Kidney (tissue), 13 donors: ENCODE measurements at regions not wholly inside any gene's neighbourhood (a gene's known extent, or its start where the extent isn't known, plus 50 kb on each side); places are given as distances from the start of the nearest gene placed in this dataset.

ENCODE experiments used
- DNase-seq, 5 donors: peaks; one replicate each; pipeline ENCODE4 v3.0.0-alpha.2; 2013 to 2020
- FAIRE-seq: peaks from 2 replicates; lab custom pipeline; 2012; peaks lifted over from hg19 to GRCh38; lab: Jason Lieb, UNC
- H3K27ac ChIP-seq, 2 donors: one replicate each; pipeline ENCODE4 v1.7.0; 2013; ENCODE audit warnings: low read depth in 2 of 2, low read length in 2 of 2, inconsistent platforms in 1 of 2
- H3K27me3 ChIP-seq: one replicate; pipeline ENCODE4 v1.7.1; 2013; ENCODE audit warnings: low read length, inconsistent platforms; ENCODE audit not compliant: control insufficient read depth, insufficient read depth
- H3K36me3 ChIP-seq, 3 donors: one replicate each; pipeline versions ENCODE4 v1.7.0 to v1.7.1; 2013; ENCODE audit warnings: low read length in 3 of 3, control low read depth in 1 of 3, inconsistent platforms in 1 of 3; ENCODE audit not compliant: insufficient read depth in 3 of 3, control insufficient read depth in 2 of 3
- H3K4me1 ChIP-seq, 3 donors: one replicate each; pipeline versions ENCODE4 v1.7.0 to v1.7.1; 2013; ENCODE audit warnings: low read length in 3 of 3, inconsistent platforms in 1 of 3, low read depth in 1 of 3; ENCODE audit not compliant: control insufficient read depth in 2 of 3, insufficient read depth in 2 of 3
- H3K4me3 ChIP-seq, 3 donors: one replicate each; pipeline versions ENCODE4 v1.7.0 to v1.8.1; 2013; ENCODE audit warnings: low read length in 3 of 3, control low read depth in 1 of 3, inconsistent platforms in 1 of 3
- H3K9ac ChIP-seq, 3 donors: one replicate each; pipeline versions ENCODE4 v1.7.0 to v1.7.1; 2013; ENCODE audit warnings: low read length in 3 of 3, control low read depth in 1 of 3, inconsistent platforms in 1 of 3
- H3K9me3 ChIP-seq, 3 donors: one replicate each; pipeline versions ENCODE4 v1.7.0 to v1.7.1; 2013; ENCODE audit warnings: low read length in 3 of 3, control low read depth in 1 of 3, inconsistent platforms in 1 of 3; ENCODE audit not compliant: control insufficient read depth in 2 of 3, insufficient read depth in 1 of 3
- CTCF ChIP-seq: IDR thresholded peaks from 3 replicates; pipeline ENCODE4 v1.5.1; 2012; ENCODE audit warnings: mild to moderate bottlenecking, moderate library complexity, borderline replicate concordance; ENCODE audit not compliant: insufficient read depth; ENCODE audit errors: extremely low read depth
- intact Hi-C: fragments of 100-400 bp; cut with DNase I; formaldehyde crosslinking; loops from one replicate; pipeline ENCODE4 v1.11.1; 2022
- donor health status: control.
- donor health status: control.
- donor health status: control.
- donor health status: control.
- donor health status: control.
- donor health status: DM: yes; HTN: yes; CAD: no.
- donor health status: Normal renal cell carcinoma (clear cell type).

GRCh38 chr14:40855343-40855742, 751.3 kb upstream of the LRFN5 start:
- H3K27me3 ChIP-seq = no peaks in the 10 kb centered on the region
- no peak overlapping the region for H3K27ac ChIP-seq
- no peak for TF ChIP-seq CTCF
- H3K9ac ChIP-seq = no peak overlapping the region
- H3K4me1 ChIP-seq = no peaks in the 10 kb centered on the region
- no peak for DNase-seq
- no peaks in the 10 kb centered on the region for H3K36me3 ChIP-seq
- intact Hi-C loops = no loop called here
- H3K4me3 ChIP-seq = no peak overlapping the region
- FAIRE-seq = no peak
- no peaks in the 10 kb centered on the region for H3K9me3 ChIP-seq

- H3K36me3 ChIP-seq = no peaks in the 10 kb centered on the region
- DNase-seq = no peak
- no peaks in the 10 kb centered on the region for H3K27me3 ChIP-seq
- no peak overlapping the region for H3K9ac ChIP-seq
- no peaks in the 10 kb centered on the region for H3K4me1 ChIP-seq
- intact Hi-C loops = no loop called here
- no peaks in the 10 kb centered on the region for H3K9me3 ChIP-seq
- H3K4me3 ChIP-seq = no peak overlapping the region
- TF ChIP-seq CTCF = no peak
- FAIRE-seq = no peak
- H3K27ac ChIP-seq = no peak overlapping the region
These were observed 756.5 kb upstream of the LRFN5 start for GRCh38 chr14:40850191-40850590.

- Histone ChIP-seq H3K4me3 (no peak overlapping the region), H3K9me3 (no peaks in the 10 kb centered on the region), H3K27ac (no peak overlapping the region), H3K27me3 (no peaks in the 10 kb centered on the region), H3K9ac (no peak overlapping the region), H3K4me1 (no peaks in the 10 kb centered on the region), H3K36me3 (no peaks in the 10 kb centered on the region)
- DNase-seq (no peak), FAIRE-seq (no peak)
- intact Hi-C loops = no loop called here
- no peak for TF ChIP-seq CTCF
These were observed 759.2 kb upstream of the LRFN5 start for GRCh38 chr14:40847480-40847879.

GRCh38 chr14:40842816-40843215, 763.9 kb upstream of the LRFN5 start:
- DNase-seq (no peak), FAIRE-seq (no peak)
- no peaks in the 10 kb centered on the region for H3K36me3 ChIP-seq
- H3K27ac ChIP-seq = no peak overlapping the region
- no peaks in the 10 kb centered on the region for H3K27me3 ChIP-seq
- no peak overlapping the region for H3K9ac ChIP-seq
- no peaks in the 10 kb centered on the region for H3K4me1 ChIP-seq
- no peak for TF ChIP-seq CTCF
- intact Hi-C loops = no loop called here
- H3K9me3 ChIP-seq = no peaks in the 10 kb centered on the region
- H3K4me3 ChIP-seq = no peak overlapping the region
